ENCODE measurements at regions not wholly inside any gene's neighbourhood (a gene's known extent, or its start where the extent isn't known, plus 50 kb on each side); places are given as distances from the start of the nearest gene placed in this dataset.

GRCh38 chr16:86024210-86024609 lies 125.2 kb downstream of the IRF8 start:
- no peak for TF ChIP-seq CTCF (IDR thresholded peaks at IDR 0.05)
- TF ChIP-seq POLR2A (IDR thresholded peaks at IDR 0.05): no peak

Data from sigmoid colon (tissue), 3 donors.